HepG2 (cell line): ENCODE measurements at regions not wholly inside any gene's neighbourhood (a gene's known extent, or its start where the extent isn't known, plus 50 kb on each side); places are given as distances from the start of the nearest gene placed in this dataset.

Source experiments
- ATAC-seq: fragments of 200-7000 bp; cut with Tn5 transposase; 3 replicates; pipeline ENCODE4 v1.9.1; 2020; ENCODE audit warnings: mild to moderate bottlenecking, moderate library complexity
- BruUV-seq: library from RNA; stranded (reverse); fragments of 400-500 nt; replicated peaks from 2 replicates; lab custom pipeline; 2021; lab: Mats Ljungman, UMichigan
- CTCF ChIA-PET: fragments of 300-600 bp; formaldehyde crosslinking; extraction: SDS; loops from one replicate; lab custom pipeline; 2021; ENCODE audit warnings: low total read pairs, inconsistent platforms, low intra/inter-chr PET ratio; lab: Yijun Ruan, JAX
- POLR2A ChIA-PET: fragments of 350-600 bp; sonication (Branson Sonifier 250); formaldehyde crosslinking; loops from one replicate; lab custom pipeline; 2020; ENCODE audit warnings: antibody characterized with exemption, inconsistent platforms; lab: Yijun Ruan, JAX
- DNase-seq: peaks from one replicate; pipeline ENCODE4 v3.0.0-alpha.2; 2015; ENCODE audit warnings: low spot score
- FAIRE-seq: peaks from 3 replicates; lab custom pipeline; 2011; peaks lifted over from hg19 to GRCh38; lab: Jason Lieb, UNC
- H2AFZ ChIP-seq: one replicate; pipeline ENCODE4 v1.6.1; 2011; ENCODE audit warnings: low read length, inconsistent platforms
- H3K27ac ChIP-seq: fragments of 300-600 bp; 3 replicates; pipeline ENCODE4 v1.8.0; 2011; ENCODE audit warnings: mixed run types, mild to moderate bottlenecking, mixed read lengths, low read length, inconsistent platforms; ENCODE audit not compliant: insufficient read depth; ENCODE audit errors: extremely low read length
- H3K27me3 ChIP-seq, 2 experiments: fragments of 200-600 bp in 1 of 2; 2 replicates in 1 of 2; 3 replicates in 1 of 2; pipeline versions ENCODE4 v1.6.0 to v1.8.0; 2011; ENCODE audit warnings: low read length in 2 of 2, mild to moderate bottlenecking in 2 of 2, moderate library complexity in 2 of 2, inconsistent platforms in 1 of 2; ENCODE audit not compliant: insufficient read depth in 2 of 2, control insufficient read depth in 1 of 2
- H3K36me3 ChIP-seq, 2 experiments: fragments of 200-600 bp in 1 of 2; replicated peaks in 1 of 2; 2 replicates in 1 of 2; 3 replicates in 1 of 2; pipeline versions ENCODE4 v1.5.1 to v1.8.0; 2011; ENCODE audit warnings: low read length in 2 of 2, inconsistent platforms in 1 of 2; ENCODE audit not compliant: insufficient read depth in 2 of 2, control insufficient read depth in 1 of 2
- H3K4me1 ChIP-seq: 2 replicates; pipeline ENCODE4 v1.5.1; 2012; ENCODE audit warnings: low read length, inconsistent platforms; ENCODE audit not compliant: insufficient read depth
- H3K4me2 ChIP-seq: 2 replicates; pipeline ENCODE4 v1.6.0; 2011; ENCODE audit warnings: low read depth, low read length, inconsistent platforms
- H3K4me3 ChIP-seq, 3 experiments: fragments of 200-600 bp in 1 of 3; sonication (generic), shearing (Covaris generic) in 1 of 3; replicated peaks in 1 of 3; 2 replicates each; pipeline ENCODE4 v1.5.1; 2011 to 2016; ENCODE audit warnings: low read length in 3 of 3, inconsistent platforms in 2 of 3, low read depth in 2 of 3, mild to moderate bottlenecking in 2 of 3, control low read depth in 1 of 3, mixed read lengths in 1 of 3; ENCODE audit not compliant: insufficient read depth in 1 of 3
- H3K79me2 ChIP-seq: one replicate; pipeline ENCODE4 v1.6.1; 2011; ENCODE audit warnings: low read length, inconsistent platforms; ENCODE audit not compliant: insufficient read depth
- H3K9ac ChIP-seq: 2 replicates; pipeline ENCODE4 v1.6.0; 2011; ENCODE audit warnings: mild to moderate bottlenecking, low read depth, low read length, inconsistent platforms; ENCODE audit not compliant: insufficient read depth
- H3K9me3 ChIP-seq: 2 replicates; pipeline ENCODE4 v1.5.1; 2012; ENCODE audit warnings: mild to moderate bottlenecking, low read length
- H4K20me1 ChIP-seq: 2 replicates; pipeline ENCODE4 v1.6.0; 2011; ENCODE audit warnings: inconsistent platforms, mild to moderate bottlenecking, low read length, moderate library complexity; ENCODE audit not compliant: insufficient read depth
- ARID3A ChIP-seq: IDR thresholded peaks from 2 replicates; pipeline ENCODE4 v1.6.1; 2012; ENCODE audit warnings: low read depth, low read length, improper control_type of control experiment
- BCL6 ChIP-seq: IDR thresholded peaks from 2 replicates; pipeline ENCODE4 v1.6.1; 2016; ENCODE audit warnings: missing genetic modification reagents, missing compliant biosample characterization
- CREM ChIP-seq, 2 experiments: sonication (generic) in 1 of 2; formaldehyde crosslinking in 1 of 2; IDR thresholded peaks; 2 replicates each; pipeline versions ENCODE4 v1.4.0 to v1.6.1; 2016 to 2020; ENCODE audit warnings: antibody characterized with exemption in 1 of 2, mild to moderate bottlenecking in 1 of 2, missing genetic modification reagents in 1 of 2
- EP300 ChIP-seq, 3 experiments: sonication (generic) in 1 of 3; formaldehyde crosslinking in 1 of 3; IDR thresholded peaks; 2 replicates each; pipeline versions ENCODE4 v1.5.1 to v1.6.1; 2011 to 2020; ENCODE audit warnings: low read depth in 2 of 3, low read length in 2 of 3, borderline replicate concordance in 1 of 3, improper control_type of control experiment in 1 of 3, mild to moderate bottlenecking in 1 of 3, missing genetic modification reagents in 1 of 3, moderate library complexity in 1 of 3
- ETS1 ChIP-seq: sonication (generic); formaldehyde crosslinking; IDR thresholded peaks from 2 replicates; pipeline ENCODE4 v1.4.0; 2020; ENCODE audit warnings: missing genetic modification reagents
- HBP1 ChIP-seq: IDR thresholded peaks from 2 replicates; pipeline ENCODE4 v1.6.1; 2016; ENCODE audit warnings: low read depth, control low read depth
- IRF2 ChIP-seq: IDR thresholded peaks from 2 replicates; pipeline ENCODE4 v1.6.1; 2018; ENCODE audit warnings: missing genetic modification reagents, missing compliant biosample characterization
- NCOA2 ChIP-seq: sonication (generic); formaldehyde crosslinking; IDR thresholded peaks from 2 replicates; pipeline ENCODE4 v1.8.0; 2022; ENCODE audit warnings: inconsistent platforms
- NFKBIZ ChIP-seq: IDR thresholded peaks from 2 replicates; pipeline ENCODE4 v1.6.1; 2018; ENCODE audit warnings: missing genetic modification reagents, missing compliant biosample characterization
- ONECUT2 ChIP-seq: sonication (generic); formaldehyde crosslinking; IDR thresholded peaks from 2 replicates; pipeline ENCODE4 v1.4.0; 2020; ENCODE audit warnings: missing genetic modification reagents
- RAD51 ChIP-seq: fragments of 450-650 bp; IDR thresholded peaks from 2 replicates; pipeline ENCODE4 v1.6.1; 2016; ENCODE audit warnings: borderline replicate concordance
- SAFB2 ChIP-seq: sonication (generic); formaldehyde crosslinking; IDR thresholded peaks from 2 replicates; pipeline ENCODE4 v1.5.1; 2020; ENCODE audit warnings: missing genetic modification reagents, low read depth, mild to moderate bottlenecking, borderline replicate concordance
- SIN3A ChIP-seq: IDR thresholded peaks from 2 replicates; pipeline ENCODE4 v1.6.1; 2011; ENCODE audit warnings: low read depth, mild to moderate bottlenecking, control low read depth, low read length, borderline replicate concordance
- TGIF2 ChIP-seq: IDR thresholded peaks from 2 replicates; pipeline ENCODE4 v1.6.1; 2016; ENCODE audit warnings: control low read depth, missing compliant biosample characterization
- ZNF282 ChIP-seq: fragments of 450-650 bp; IDR thresholded peaks from 2 replicates; pipeline ENCODE4 v1.6.1; 2018; ENCODE audit not compliant: partially characterized antibody
- ZNF724P ChIP-seq: sonication (generic); formaldehyde crosslinking; IDR thresholded peaks from 2 replicates; pipeline ENCODE4 v1.8.0; 2022; ENCODE audit warnings: missing genetic modification reagents, borderline replicate concordance
- ZNF768 ChIP-seq: sonication (generic); formaldehyde crosslinking; IDR thresholded peaks from 2 replicates; pipeline ENCODE4 v1.4.0; 2020; ENCODE audit warnings: missing genetic modification reagents
- ZNF883 ChIP-seq: sonication (generic); formaldehyde crosslinking; IDR thresholded peaks from 2 replicates; pipeline ENCODE4 v1.5.1; 2020; ENCODE audit warnings: mild to moderate bottlenecking, missing genetic modification reagents; ENCODE audit errors: not compliant biosample characterization
- WGBS: methylation state at CpG from one replicate; pipeline ENCODE4 v1.1.6; 2017; ENCODE audit warnings: low lambda C conversion rate; 5-methylcytosine and 5-hydroxymethylcytosine counted together
- in situ Hi-C: cut with HindIII; loops from 2 replicates; pipeline ENCODE4 v1.10.0; 2017; ENCODE audit warnings: low pct_unique_long_range_greater_than_20kb; ENCODE audit not compliant: extremely low pct_ligation_motif_present
- intact Hi-C: fragments of 100-400 bp; cut with micrococcal nuclease; formaldehyde crosslinking; loops from one replicate; pipeline ENCODE4 v1.10.0; 2022; ENCODE audit not compliant: unreplicated experiment

- TF ChIP-seq ARID3A: peak; percentile 86
- no peak for TF ChIP-seq RAD51
- no peak for TF ChIP-seq SIN3A
- no peak for TF ChIP-seq ZNF768
- no peak for TF ChIP-seq SAFB2 (CRISPR knock-in tag)
- TF ChIP-seq ZNF282: no peak
- TF ChIP-seq NCOA2 (CRISPR knock-in tag): peak; percentile 87
- no peak for TF ChIP-seq HBP1 (CRISPR knock-in tag)
- TF ChIP-seq, all 625 proteins: peak for 76
These were observed 1150.2 kb upstream of the PCDH9 start (continued) for GRCh38 chr13:68380041-68380973.

- no peaks in the 10 kb centered on the region for H3K9me3 ChIP-seq
- 0 out of 2 replicates have a peak overlapping the region, but pooled peaks have one; percentile 3 for H3K4me2 ChIP-seq
- WGBS: 2% methylated on average over 1 of the region's 1 CpG
- in situ Hi-C loops (no loop called here), intact Hi-C loops (no loop called here)
- no peak overlapping the region for H2AFZ ChIP-seq
- no TSS peak for BruUV-seq
- H3K79me2 ChIP-seq: no peaks in the 10 kb centered on the region
- FAIRE-seq (no peak), DNase-seq (peak; percentile 17), ATAC-seq (no peak)
- H3K27me3 ChIP-seq: no peaks in the 10 kb centered on the region
- no peak overlapping the region for H3K4me3 ChIP-seq
- H3K9ac ChIP-seq: no peak overlapping the region
- ChIA-PET CTCF (no interaction called here), POLR2A (no interaction called here)
- H3K27ac ChIP-seq: no peak overlapping the region
- H3K36me3 ChIP-seq: no peaks in the 10 kb centered on the region
- H3K4me1 ChIP-seq: peaks cover 57% of the 10 kb centered on the region
- H4K20me1 ChIP-seq: no peaks in the 10 kb centered on the region
- TF ChIP-seq ZNF883 (CRISPR knock-in tag) (no peak), ZNF724P (CRISPR knock-in tag) (no peak), NFKBIZ (no peak), EP300 (IDR thresholded peaks at IDR 0.05; ENCODE audit: low read depth in 2 of 2, low read length in 2 of 2) (peak in 1 of 2 experiments; percentile 51; a peak in 1 of 4 replicates), EP300 (CRISPR knock-in tag; IDR thresholded peaks at IDR 0.05; ENCODE audit: borderline replicate concordance) (no peak), IRF2 (CRISPR knock-in tag) (no peak), BCL6 (peak; percentile 76), ETS1 (CRISPR knock-in tag) (no peak), CREM (IDR thresholded peaks at IDR 0.05) (peak; percentile 29; the same call in 1 of the 2 replicates), CREM (CRISPR knock-in tag; IDR thresholded peaks at IDR 0.05) (no peak), TGIF2 (CRISPR knock-in tag) (no peak), ONECUT2 (CRISPR knock-in tag) (no peak)
These were observed 1148.2 kb upstream of the PCDH9 start for GRCh38 chr13:68378294-68378693.
